Frontal cortex (tissue), 3 donors: ENCODE measurements at regions not wholly inside any gene's neighbourhood (a gene's known extent, or its start where the extent isn't known, plus 50 kb on each side); places are given as distances from the start of the nearest gene placed in this dataset.
"Not testable (repeated sequence)": the region's sequence is repeated elsewhere in the genome, so short reads cannot be mapped to it uniquely, and the experiment has no call there.

ENCODE experiments used
- DNase-seq, 2 donors: peaks; one replicate each; pipeline ENCODE4 v3.0.0; 2012; ENCODE audit warnings: low spot score in 2 of 2
- FAIRE-seq: peaks from 2 replicates; lab custom pipeline; 2012; peaks lifted over from hg19 to GRCh38; lab: Jason Lieb, UNC
- donor health status: control.
- donor health status: control.
- donor health status: control.

- FAIRE-seq (no peak), DNase-seq (no peak)
These were observed 132.7 kb upstream of the SALL4 start for GRCh38 chr20:51935003-51935358.

- DNase-seq (no peak), FAIRE-seq (no peak)
These were observed 132.1 kb upstream of the SALL4 start for GRCh38 chr20:51934301-51935002.

DNA sequence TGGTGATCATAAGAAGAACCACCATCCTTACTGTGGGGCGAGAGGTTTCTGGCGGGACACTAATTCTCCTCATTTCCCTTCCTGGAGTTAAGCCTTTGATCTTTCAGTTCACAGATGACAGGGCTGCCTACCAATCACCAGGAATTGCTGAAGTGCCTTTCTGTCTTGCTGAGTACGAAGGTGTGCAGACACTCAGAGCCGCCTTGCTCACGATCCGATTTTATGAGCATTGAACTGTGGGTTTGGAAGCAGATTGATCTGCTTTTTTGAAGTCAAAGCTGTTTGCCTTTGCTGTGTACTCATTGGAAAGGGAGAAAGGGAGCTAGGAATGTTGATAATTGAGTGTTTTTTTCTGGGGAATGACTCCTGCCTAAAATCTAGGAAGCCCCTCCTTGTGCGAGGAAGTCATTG is 129.1 kb upstream of the SALL4 start:
- FAIRE-seq: no peak
- DNase-seq: no peak

GRCh38 chr20:51930775-51931174 is 128.5 kb upstream of the SALL4 start:
- no peak for DNase-seq

DNA sequence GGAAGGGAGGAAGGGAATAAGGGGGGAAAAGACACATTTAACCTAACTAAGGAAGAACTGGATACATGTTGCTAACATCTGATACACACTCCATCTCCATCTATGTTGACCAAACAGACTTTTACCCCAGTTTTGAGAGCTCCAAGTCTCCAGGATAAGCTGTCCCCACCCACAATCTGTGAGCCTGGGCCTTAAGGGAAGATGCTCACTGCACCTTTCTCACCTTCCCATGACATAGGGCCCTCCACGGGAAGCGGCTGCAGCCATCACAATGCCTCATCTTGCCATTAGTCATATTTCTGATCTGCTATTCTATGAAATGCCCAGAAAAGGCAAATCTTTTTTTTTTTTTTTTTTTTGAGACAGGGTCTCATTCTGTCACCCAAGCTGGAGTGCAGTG is 126.6 kb upstream of the SALL4 start:
- FAIRE-seq: no peak

More at GRCh38 chr20:51930775-51931174, 128.5 kb upstream of the SALL4 start:
- no peak for FAIRE-seq

GRCh38 chr20:51927970-51928369 is 125.6 kb upstream of the SALL4 start:
- DNase-seq, FAIRE-seq: not testable (repeated sequence)

More for the DNA sequence above, 126.6 kb upstream of the SALL4 start:
- no peak for DNase-seq

GRCh38 chr20:51926670-51927305 is 124.5 kb upstream of the SALL4 start:
- DNase-seq: no peak
- no peak for FAIRE-seq

DNA sequence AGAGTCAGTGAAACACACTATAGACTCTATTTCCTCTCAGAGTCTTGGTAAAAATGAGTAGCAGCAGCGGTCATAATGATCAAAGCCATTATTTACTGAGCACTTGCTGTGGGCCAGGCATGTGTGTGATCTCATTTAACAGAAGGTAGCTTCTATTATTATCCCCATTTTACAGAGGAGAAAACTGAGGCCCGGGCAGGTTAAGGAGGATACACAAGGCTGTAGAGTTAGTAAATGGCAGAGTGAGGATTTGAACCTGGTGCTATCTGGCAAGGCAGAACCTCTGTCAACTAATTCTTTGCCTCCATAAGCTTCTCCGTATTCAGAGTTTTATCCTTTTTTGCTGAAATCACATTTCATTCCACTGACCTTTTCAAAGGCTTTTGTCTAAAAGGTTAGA is 122.2 kb upstream of the SALL4 start:
- DNase-seq (no peak), FAIRE-seq (no peak)

DNA sequence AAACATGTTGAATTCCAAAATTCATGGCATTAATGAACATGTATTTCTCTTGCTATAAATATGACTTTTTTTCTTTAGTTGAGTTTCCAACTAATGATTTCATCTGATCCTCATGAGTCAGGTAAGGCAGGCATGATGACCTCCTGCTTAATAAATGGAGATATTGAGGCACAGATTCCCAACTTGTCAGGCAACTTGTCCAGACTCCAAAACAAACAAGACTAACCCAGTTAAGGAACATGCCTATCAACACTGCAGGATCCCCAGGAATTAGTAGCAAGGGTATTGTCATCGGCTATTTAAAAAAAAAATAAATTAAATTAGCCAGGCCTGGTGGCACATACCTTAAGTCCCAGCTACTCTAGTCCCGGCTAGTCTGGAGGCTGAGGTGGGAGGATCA is 121.3 kb upstream of the SALL4 start:
- DNase-seq: no peak
- no peak for FAIRE-seq

- not testable (repeated sequence) for FAIRE-seq, DNase-seq
These were observed 120.5 kb upstream of the SALL4 start for GRCh38 chr20:51922812-51923211.

DNA sequence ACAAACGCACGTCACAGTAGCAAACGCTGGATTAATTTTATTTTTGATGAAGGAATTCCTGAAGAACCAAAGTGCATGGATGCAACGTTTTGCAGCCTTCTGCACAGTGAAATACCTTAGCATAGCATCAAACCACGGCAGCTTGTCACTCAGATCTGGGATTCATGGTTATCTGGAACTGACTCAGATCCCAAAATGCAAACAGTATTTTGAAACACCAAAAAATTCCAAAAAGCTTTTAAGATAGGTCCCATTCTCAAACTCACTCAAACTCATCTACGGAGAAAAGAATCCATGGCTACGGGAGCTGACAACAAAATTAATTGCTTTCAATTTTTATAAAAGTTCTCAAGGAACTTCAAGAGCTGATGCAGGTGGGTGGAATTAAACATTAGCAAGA is 116.2 kb upstream of the SALL4 start:
- FAIRE-seq: no peak
- DNase-seq: no peak

DNA sequence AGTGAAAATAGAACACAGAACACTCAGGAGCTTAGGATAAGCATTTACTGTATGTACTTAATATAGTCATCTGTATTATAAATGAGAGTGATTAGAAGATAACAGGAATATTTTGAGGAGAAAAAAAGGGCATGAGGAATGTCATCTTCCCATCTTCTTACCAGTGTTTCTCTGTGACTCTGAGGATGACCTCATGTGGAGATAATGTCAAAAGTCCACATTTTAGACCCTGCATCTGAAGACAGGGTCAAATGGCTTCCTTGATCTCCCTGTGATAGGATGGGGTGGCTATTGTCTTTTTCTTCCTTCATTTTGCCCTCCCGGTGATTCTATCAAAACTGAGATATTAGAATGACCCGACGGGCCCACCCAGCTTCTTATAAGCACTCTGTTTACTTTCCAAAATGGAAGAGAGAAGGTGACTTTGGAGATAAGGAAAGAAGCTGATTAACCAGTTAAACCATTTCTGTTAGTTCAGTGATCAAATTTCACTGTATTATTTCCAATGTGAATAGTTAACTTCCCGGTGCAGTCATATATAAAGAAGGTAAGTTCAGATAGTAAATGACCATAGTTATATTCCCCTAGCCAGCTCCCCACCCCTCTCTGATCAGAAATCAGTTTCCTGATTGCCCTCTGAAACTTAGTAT is 115.7 kb upstream of the SALL4 start:
- no peak for FAIRE-seq

DNA sequence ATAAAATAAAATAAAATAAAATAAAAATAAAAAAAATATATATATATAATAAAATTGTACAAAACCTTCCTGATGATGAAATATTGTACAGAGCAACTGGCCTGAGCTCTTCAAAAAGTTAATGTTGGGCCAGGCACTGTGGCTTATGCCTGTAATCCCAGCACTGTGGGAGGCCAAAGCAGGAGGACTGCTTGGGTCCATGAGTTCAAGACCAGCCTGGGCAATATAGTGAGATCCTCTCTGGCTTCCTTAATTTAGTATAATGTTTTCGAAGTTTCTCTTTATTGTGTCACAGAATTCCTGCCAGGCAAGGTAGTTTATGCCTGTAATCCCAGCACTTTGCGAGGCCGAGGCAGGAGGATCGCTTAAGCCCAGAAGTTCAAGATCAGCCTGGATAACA is 113.9 kb upstream of the SALL4 start:
- FAIRE-seq (no peak), DNase-seq (no peak)

More for the DNA sequence above, 115.7 kb upstream of the SALL4 start:
- DNase-seq: no peak

- no peak for DNase-seq
- no peak for FAIRE-seq
These were observed 112.4 kb upstream of the SALL4 start for GRCh38 chr20:51914758-51915157.

- FAIRE-seq (no peak), DNase-seq (no peak)
These were observed 108.2 kb upstream of the SALL4 start for GRCh38 chr20:51910321-51911050.

- DNase-seq: no peak
These were observed 104.4 kb upstream of the SALL4 start for GRCh38 chr20:51906679-51907078.

GRCh38 chr20:51906049-51906448 is 103.7 kb upstream of the SALL4 start:
- no peak for DNase-seq
- FAIRE-seq: no peak

More at GRCh38 chr20:51906679-51907078, 104.4 kb upstream of the SALL4 start:
- no peak for FAIRE-seq

DNA sequence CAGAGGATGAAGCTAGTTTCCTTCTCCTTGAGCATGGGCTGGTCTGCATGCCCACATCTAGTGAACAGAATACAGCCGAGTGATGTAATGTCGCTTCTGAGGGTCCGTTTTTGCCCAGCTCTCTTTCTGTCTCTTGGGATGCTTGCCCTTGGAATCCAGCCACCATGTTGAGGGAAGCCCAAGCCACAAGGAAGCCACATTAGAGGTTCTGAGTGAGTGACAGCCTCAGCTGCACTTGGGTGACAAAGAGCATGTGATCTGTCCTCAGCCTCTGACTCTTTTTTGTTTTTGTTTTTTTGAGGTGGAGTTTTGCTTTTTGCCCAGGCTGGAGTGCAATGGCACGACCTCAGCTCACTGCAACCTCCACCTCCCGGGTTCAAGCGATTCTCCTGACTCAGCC is 100.6 kb upstream of the SALL4 start:
- FAIRE-seq (no peak), DNase-seq (no peak)

GRCh38 chr20:51900443-51900842 is 98.1 kb upstream of the SALL4 start:
- no peak for DNase-seq
- no peak for FAIRE-seq

DNA sequence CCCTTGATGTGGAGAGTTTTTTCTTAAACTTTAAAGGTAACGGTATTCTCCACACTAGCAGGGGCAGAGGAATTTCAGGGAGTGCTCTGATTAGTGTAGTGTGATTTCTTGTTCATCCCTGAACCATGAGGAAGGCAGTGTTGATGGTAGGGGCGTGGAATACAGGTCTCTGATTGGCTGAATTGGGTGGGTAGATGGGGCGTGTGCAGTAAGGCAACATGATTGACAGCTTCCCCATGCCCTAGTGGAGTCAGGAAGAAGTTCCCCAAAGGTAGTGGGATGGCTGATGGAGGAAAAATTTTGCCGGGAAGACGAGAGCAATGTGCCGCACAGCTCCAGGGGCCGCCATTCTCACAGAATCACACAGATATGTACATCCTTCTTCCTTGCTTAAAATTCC is 97.4 kb upstream of the SALL4 start:
- no peak for DNase-seq
- FAIRE-seq: no peak

- no peak for FAIRE-seq
These were observed 96.5 kb upstream of the SALL4 start for GRCh38 chr20:51898788-51899187.

More at GRCh38 chr20:51898788-51899187, 96.5 kb upstream of the SALL4 start:
- no peak for DNase-seq
